ENCODE measurements at regions not wholly inside any gene's neighbourhood (a gene's known extent, or its start where the extent isn't known, plus 50 kb on each side); places are given as distances from the start of the nearest gene placed in this dataset.

- no peaks in the 10 kb centered on the region for H3K9me3 ChIP-seq (ENCODE audit: control insufficient read depth in 4 of 4, low read length in 3 of 4)
- no peaks in the 10 kb centered on the region for H3K36me3 ChIP-seq (ENCODE audit: control insufficient read depth in 4 of 4, insufficient read depth in 3 of 4, low read depth in 1 of 4, low read length in 3 of 4)
- H3K4me1 ChIP-seq (ENCODE audit: control insufficient read depth in 4 of 4, insufficient read depth in 4 of 4, low read length in 3 of 4), result no peaks in the 10 kb centered on the region
- WGBS, result 68% methylated on average over 3 of the region's 3 CpGs
- H3K9ac ChIP-seq (ENCODE audit: low read depth in 1 of 2, low read length in 2 of 2), result no peak overlapping the region
- DNase-seq (ENCODE audit: low spot score), result no peak
- H3K27me3 ChIP-seq (ENCODE audit: control insufficient read depth in 4 of 4, insufficient read depth in 4 of 4, low read length in 3 of 4), result no peaks in the 10 kb centered on the region
- no peak overlapping the region for H3K27ac ChIP-seq (ENCODE audit: low read depth in 1 of 2, low read length in 2 of 2)
- no peak for TF ChIP-seq GABPA (IDR thresholded peaks at IDR 0.05 in 1 of 2, conservative IDR thresholded peaks at IDR 0.05 in 1 of 2)
- TF ChIP-seq HNF4G (IDR thresholded peaks at IDR 0.05), result no peak
- no peak for TF ChIP-seq RXRA (IDR thresholded peaks at IDR 0.05)
- TF ChIP-seq RAD21 (IDR thresholded peaks at IDR 0.05), result no peak
- TF ChIP-seq, protein P1, sequence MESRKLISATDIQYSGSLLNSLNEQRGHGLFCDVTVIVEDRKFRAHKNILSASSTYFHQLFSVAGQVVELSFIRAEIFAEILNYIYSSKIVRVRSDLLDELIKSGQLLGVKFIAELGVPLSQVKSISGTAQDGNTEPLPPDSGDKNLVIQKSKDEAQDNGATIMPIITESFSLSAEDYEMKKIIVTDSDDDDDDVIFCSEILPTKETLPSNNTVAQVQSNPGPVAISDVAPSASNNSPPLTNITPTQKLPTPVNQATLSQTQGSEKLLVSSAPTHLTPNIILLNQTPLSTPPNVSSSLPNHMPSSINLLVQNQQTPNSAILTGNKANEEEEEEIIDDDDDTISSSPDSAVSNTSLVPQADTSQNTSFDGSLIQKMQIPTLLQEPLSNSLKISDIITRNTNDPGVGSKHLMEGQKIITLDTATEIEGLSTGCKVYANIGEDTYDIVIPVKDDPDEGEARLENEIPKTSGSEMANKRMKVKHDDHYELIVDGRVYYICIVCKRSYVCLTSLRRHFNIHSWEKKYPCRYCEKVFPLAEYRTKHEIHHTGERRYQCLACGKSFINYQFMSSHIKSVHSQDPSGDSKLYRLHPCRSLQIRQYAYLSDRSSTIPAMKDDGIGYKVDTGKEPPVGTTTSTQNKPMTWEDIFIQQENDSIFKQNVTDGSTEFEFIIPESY (IDR thresholded peaks at IDR 0.05), result no peak
- no peak for TF ChIP-seq EGR1 (IDR thresholded peaks at IDR 0.05; ENCODE audit: low read depth in 2 of 2)
- no peak for TF ChIP-seq FOXA2 (IDR thresholded peaks at IDR 0.05)
- TF ChIP-seq CTCF (IDR thresholded peaks at IDR 0.05; ENCODE audit: low read depth, low read length, missing input control), result no peak
- TF ChIP-seq TAF1 (conservative IDR thresholded peaks at IDR 0.05), result no peak
- TF ChIP-seq SP1 (IDR thresholded peaks at IDR 0.05), result no peak
- TF ChIP-seq JUND (IDR thresholded peaks at IDR 0.05), result no peak
- TF ChIP-seq NR2F2 (IDR thresholded peaks at IDR 0.05), result no peak
- TF ChIP-seq FOXA1 (IDR thresholded peaks at IDR 0.05), result no peak
- no peak overlapping the region for H3K4me3 ChIP-seq (ENCODE audit: low read depth in 1 of 3, low read length in 3 of 3)
Measured at GRCh38 chr18:2135309-2135708, 436.0 kb downstream of the METTL4 start.

GRCh38 chr18:2138552-2138951 is 432.8 kb downstream of the METTL4 start:
- Histone ChIP-seq H3K27ac (ENCODE audit: low read depth in 1 of 2, low read length in 2 of 2) (no peak overlapping the region), H3K4me1 (ENCODE audit: control insufficient read depth in 4 of 4, insufficient read depth in 4 of 4, low read length in 3 of 4) (no peaks in the 10 kb centered on the region), H3K9ac (ENCODE audit: low read depth in 1 of 2, low read length in 2 of 2) (no peak overlapping the region), H3K4me3 (ENCODE audit: low read depth in 1 of 3, low read length in 3 of 3) (no peak overlapping the region), H3K36me3 (ENCODE audit: control insufficient read depth in 4 of 4, insufficient read depth in 3 of 4, low read depth in 1 of 4, low read length in 3 of 4) (no peaks in the 10 kb centered on the region), H3K27me3 (ENCODE audit: control insufficient read depth in 4 of 4, insufficient read depth in 4 of 4, low read length in 3 of 4) (no peaks in the 10 kb centered on the region), H3K9me3 (ENCODE audit: control insufficient read depth in 4 of 4, low read length in 3 of 4) (no peaks in the 10 kb centered on the region)
- TF ChIP-seq SP1 (IDR thresholded peaks at IDR 0.05), result no peak
- TF ChIP-seq RAD21 (IDR thresholded peaks at IDR 0.05), result no peak
- no peak for TF ChIP-seq JUND (IDR thresholded peaks at IDR 0.05)
- no peak for TF ChIP-seq CTCF (IDR thresholded peaks at IDR 0.05; ENCODE audit: low read depth, low read length, missing input control)
- TF ChIP-seq, protein P1 (IDR thresholded peaks at IDR 0.05), result no peak
- no peak for TF ChIP-seq REST (IDR thresholded peaks at IDR 0.05)
- no peak for TF ChIP-seq NR2F2 (IDR thresholded peaks at IDR 0.05)
- TF ChIP-seq HNF4A (conservative IDR thresholded peaks at IDR 0.05), result no peak
- no peak for TF ChIP-seq FOXA1 (IDR thresholded peaks at IDR 0.05)
- TF ChIP-seq RXRA (IDR thresholded peaks at IDR 0.05), result no peak
- no peak for TF ChIP-seq HNF4G (IDR thresholded peaks at IDR 0.05)
- no peak for TF ChIP-seq YY1 (IDR thresholded peaks at IDR 0.05)
- no peak for TF ChIP-seq TAF1 (conservative IDR thresholded peaks at IDR 0.05)
- no peak for DNase-seq (ENCODE audit: low spot score)
- 83% methylated on average over 3 of the region's 3 CpGs for WGBS
